ENCODE measurements at regions not wholly inside any gene's neighbourhood (a gene's known extent, or its start where the extent isn't known, plus 50 kb on each side); places are given as distances from the start of the nearest gene placed in this dataset.
"Not testable (repeated sequence)": the region's sequence is repeated elsewhere in the genome, so short reads cannot be mapped to it uniquely, and the experiment has no call there.

DNA sequence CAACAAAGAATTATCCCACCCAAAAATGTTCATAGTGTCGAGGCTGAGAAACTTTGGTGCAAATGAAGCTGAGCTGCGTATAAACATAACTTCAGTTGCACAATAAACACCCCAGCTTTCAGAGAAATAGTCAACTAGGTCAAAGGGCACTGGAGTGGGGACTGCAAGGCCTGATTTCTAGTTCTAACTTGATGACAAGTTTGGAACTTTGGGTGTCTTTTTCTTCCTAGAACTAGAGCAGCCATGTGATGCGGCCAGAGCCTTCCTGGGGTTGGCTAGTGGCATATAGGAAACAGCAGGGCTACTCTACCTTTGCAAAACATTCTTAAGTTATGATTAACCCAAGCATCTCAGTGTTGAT is 298.4 kb upstream of the AMIGO2 start:
- DNase-seq (ENCODE audit: low read depth in 2 of 2, low spot score in 1 of 2) = no peak

DNA sequence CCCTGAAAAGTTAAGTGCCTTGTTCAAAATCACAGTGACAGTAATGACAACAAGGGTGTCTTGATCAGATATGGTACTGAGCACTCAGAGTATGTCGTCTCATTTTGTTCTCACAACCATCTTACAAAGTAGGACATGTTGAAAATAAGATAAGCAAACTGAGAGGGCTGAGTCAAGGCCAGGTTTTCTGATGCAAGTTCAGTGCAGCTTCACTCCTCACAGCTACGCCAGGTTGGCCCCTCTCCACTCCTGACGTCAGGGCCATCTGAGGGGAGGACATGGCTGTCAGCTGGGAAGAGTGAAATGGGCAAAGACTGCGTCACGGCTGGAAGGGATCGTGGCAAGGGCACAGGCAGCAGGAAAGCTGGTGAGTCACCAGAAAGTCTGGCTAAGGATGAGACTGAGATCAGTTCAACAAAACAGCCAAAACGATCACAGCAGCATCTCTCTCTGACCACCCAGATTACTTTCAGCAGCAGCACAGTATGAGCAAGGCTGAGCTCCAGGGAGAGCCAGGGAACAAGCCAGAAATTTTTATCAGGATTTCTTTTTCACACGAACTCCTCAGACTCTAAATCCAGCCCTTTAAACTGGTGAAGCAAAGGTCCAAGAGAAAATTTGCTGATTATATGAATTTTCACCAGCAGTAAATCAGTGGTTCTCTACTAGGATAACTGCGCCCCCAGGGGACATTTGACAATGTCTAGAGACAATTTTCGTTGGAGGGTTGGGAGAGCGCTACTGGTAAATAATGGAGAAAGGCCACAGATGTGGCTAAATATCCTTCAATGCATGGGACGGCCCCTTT is 297.9 kb upstream of the AMIGO2 start:
- no peak for DNase-seq (ENCODE audit: low read depth in 2 of 2, low spot score in 1 of 2)

DNA sequence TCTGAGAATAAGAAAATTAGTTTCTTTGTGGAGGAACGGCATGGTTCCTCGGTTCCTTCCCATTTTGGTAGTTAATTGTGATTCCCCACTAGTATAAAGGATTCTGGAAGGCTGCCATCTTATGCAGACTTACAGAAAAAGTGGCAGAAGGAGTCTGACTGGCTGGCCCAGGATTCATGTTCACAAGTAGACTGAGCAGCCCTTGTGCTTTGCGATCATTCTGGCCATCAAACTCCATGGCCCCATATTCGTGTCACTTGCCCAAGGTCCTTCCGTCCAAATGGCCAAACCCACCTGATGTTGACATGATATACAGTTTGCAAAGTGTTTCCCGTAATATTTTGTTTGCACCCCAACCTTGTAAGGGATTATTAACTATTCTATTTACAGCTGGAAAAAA is 297.2 kb upstream of the AMIGO2 start:
- no peak for DNase-seq (ENCODE audit: low read depth in 2 of 2, low spot score in 1 of 2)

DNA sequence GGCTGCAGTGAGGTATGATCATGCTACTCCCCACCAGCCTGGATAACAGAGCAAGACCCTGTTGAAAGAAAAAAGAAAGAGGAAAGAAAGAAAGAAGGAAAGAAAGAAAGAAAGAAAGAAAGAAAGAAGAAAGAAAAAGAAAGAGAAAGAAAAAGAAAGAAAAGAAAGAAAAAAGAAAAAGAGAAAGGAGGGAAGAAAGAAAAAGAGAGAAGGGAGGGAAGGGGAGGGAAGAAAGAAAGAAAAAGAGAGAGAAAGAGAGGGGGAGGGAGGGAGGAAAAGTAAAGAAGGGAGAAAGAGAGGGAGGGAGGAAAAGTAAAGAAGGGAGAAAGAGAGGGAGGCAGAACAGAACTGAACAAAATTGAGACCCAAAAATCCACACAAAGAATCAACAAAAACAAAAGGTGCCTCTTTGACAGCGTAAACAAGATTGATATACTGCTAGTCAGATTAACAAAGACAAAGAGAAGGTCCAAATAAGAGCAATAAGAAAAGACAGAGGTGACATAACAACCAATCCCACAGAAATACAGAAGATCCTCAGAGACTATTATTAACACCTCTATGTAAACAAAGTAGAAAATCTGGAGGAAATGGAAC is 293.9 kb upstream of the AMIGO2 start:
- no peak for DNase-seq (ENCODE audit: low read depth in 2 of 2, low spot score in 1 of 2)

DNA sequence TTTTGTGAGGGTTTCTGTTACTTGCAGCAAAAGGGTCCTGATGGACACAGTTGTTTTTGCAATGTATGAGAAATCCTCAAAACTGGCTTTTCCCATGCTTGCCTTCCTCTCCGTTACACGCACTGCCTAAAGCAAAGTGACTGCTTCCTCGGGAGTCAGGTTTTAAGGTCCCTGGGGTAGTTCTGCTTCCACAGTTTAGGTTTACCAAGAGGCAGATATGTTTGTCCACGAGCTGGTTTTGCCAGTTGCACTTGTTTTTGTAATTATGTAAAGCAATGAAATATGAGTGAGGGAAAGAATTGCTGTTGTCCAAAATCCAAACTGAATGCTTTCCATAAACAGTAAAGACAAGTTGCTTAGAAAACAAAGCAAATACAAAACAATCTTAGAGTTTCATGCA is 290.7 kb upstream of the AMIGO2 start:
- DNase-seq (ENCODE audit: low read depth in 2 of 2, low spot score in 1 of 2) = no peak

DNA sequence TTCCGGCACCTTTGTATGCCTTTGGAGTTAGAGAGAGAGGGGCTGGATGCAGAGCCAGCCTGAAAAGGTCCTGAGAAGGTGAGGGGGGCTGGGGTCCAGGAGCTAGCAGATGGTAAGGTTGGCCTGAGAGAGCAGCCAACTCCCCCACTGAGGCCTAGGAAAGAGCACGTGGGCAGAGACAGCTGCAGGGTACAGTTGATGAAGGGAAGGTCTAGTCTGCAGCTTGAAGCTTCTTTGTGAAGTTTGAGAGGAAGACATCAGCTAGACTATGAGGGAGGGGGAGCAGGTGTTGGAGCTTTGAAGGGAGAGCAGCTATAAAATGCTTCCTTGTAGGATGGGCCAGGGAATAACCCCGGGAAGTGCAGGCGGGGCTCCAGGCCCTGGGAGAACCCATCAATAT is 289.3 kb upstream of the AMIGO2 start:
- DNase-seq (ENCODE audit: low read depth in 2 of 2, low spot score in 1 of 2) = no peak

DNA sequence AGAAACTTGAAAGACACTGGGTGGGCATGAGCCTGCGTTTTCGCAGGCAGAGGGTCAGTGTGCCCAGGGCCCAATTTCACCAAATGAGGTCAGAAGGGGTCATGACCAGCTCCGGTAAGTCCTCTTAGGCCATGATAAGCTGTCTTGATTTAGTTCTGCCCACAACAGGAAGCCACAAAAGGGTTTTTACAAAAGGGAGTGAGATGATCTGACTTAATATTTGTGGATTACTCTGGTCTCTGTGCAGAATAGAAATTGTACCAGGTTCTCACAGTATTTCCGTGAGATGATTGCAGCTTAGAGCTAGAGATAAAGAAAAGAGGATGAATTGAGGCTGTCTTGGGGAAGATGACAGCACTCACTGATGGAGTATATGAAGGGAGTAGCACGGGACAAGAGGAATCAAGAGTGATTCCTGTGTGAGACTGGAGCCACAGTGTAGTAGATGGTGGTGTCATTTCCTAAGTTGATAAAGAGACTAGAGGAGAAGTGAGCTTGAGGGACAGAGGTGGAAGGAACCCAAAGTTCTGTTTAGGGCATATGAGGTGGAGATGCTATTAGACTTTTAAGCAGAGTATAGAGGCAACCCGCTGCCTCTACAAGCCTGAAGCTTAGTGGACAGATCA is 288.3 kb upstream of the AMIGO2 start:
- no peak for DNase-seq (ENCODE audit: low read depth in 2 of 2, low spot score in 1 of 2)

DNA sequence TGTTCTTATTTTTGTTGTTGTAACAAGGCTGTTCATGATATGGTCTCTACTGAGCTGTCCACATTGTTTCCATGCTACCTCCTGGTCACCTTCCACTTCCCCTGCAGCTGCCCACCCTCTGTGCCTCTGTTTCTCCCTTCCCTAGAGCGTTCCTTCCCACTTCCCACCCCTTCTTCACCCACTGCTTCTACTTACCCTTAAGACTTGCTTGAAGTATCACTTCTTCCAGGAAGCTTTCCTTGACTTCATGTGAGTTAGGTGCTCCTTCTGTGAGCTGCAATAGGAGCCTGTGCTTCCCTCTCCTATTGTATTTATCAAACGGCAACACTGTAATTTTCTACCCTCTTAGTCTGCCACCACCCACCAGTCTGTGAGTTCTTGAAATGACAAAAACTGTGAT is 286.8 kb upstream of the AMIGO2 start:
- no peak for DNase-seq (ENCODE audit: low read depth in 2 of 2, low spot score in 1 of 2)

DNA sequence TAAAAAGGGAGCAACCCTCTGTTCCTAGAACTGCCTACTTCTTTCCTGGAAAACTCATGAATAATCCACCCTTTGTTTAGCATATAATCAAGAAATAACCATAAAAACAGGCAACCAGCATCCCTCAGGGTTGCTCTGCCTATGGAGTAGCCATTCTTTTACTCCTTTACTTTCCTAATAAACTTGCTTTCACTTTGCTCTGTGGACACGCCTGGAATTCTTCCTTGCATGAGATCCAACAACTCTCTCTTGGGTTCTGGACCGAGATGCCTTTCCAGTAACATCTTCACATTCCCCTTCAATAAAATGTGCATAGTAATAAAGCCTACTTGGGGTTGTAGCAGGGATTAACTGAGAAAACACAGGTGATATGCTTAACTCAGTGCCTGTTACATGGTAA is 286.4 kb upstream of the AMIGO2 start:
- no peak for DNase-seq (ENCODE audit: low read depth in 2 of 2, low spot score in 1 of 2)

DNA sequence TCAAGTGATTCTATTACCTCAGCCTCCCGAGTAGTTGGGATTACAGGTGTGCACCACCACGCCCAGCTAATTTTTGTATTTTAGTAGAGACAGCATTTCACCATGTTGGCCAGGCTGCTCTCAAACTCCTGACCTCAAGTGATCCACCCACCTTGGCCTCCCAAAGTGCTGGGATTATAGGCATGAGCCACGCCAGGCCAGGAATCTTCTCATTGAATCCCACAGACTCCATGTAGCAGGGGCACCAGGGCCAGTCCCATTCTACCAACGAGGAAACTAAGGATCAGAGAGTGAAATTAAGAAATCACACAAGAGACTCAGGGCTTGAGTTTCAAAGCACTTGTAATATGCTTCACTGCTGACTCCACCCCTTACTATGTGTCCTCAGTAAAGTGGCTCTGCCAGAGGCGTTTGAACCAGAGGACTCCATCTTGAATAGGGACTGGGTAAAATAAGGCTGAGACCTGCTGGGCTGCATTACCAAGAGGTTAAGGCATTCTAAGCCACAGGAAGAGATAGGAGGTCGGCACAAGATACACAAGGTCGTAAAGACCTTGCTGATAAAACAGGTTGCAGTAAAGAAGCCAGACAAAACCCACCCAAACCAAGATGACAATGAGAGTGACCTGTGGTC is 285.8 kb upstream of the AMIGO2 start:
- not testable (repeated sequence) for DNase-seq (ENCODE audit: low read depth in 2 of 2, low spot score in 1 of 2)

DNA sequence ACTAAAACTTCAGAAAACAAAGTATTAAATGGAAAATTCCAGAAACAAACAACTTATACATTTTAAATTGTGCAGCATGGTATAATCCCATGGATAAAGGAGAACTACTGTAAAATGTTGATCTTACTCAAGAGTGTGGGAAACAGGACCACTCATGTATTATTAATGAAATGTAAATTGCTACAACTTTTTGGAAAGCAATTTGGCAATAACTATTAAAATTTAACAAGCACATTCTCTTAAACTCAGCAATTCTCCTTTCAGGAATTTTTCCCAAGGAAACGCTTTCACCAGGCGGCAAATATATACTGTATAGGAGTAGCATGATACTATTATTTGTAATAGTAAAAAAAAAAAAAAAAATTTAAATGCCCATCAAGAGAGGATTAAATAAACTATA is 284.5 kb upstream of the AMIGO2 start:
- no peak for DNase-seq (ENCODE audit: low read depth in 2 of 2, low spot score in 1 of 2)

DNA sequence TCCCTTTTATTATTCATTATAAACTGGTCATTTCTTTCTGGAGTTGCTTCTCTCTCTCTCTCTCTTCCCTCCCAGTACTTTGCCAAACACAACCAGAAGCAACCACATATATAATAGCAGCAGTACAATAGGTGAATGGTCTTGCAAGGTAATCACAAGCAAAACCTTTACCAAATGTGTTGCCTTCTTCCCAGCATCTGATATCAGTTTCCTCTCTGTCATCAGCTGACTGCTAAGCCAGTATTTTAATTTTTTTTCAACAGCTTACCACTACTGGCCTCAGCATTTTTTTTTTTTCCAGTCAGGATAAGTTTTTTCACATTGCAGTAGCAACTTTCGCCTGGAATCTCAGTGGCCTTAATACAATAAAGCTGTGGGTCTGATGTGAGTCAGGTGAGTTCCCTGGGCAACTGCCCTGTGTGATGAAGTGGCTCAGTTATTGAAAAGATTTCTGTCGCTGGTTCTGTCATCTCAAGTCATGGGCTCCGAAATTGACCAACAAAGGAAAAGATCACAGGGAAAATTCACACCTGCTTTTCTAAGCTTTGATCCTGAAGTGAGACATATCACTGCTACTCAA is 282.5 kb upstream of the AMIGO2 start:
- DNase-seq (ENCODE audit: low read depth in 2 of 2, low spot score in 1 of 2) = no peak

DNA sequence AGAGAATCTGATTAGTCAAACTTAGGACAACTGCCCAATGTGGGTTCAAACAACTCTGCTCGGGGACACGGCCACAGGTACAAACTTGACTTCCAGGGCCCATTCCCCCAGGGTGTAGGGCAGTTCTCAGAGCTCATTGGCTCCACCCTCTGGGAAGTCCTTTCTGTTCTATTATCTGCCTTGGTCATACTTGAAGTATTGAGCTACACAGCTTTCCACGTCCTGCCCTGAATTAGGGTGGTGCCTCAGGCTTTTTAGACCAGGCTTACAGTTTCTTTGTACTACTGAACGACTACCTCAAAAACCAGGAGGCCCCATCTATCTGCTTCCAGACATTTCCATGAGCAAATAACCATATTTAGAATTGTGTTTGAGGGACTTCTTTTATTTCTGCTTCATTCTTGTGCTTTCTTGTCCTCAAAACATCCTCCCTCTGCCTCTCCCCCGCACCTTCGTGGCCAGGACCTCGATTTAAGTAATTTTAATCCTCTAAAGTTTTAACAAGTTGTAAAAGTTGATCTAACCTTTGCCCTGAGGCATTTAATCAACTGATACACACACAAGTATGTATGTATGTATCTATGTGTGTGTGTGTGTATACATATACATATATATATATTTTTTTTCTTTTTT is 281.7 kb upstream of the AMIGO2 start:
- DNase-seq (ENCODE audit: low read depth in 2 of 2, low spot score in 1 of 2) = peak in 1 of 2 donors; percentile 9

DNA sequence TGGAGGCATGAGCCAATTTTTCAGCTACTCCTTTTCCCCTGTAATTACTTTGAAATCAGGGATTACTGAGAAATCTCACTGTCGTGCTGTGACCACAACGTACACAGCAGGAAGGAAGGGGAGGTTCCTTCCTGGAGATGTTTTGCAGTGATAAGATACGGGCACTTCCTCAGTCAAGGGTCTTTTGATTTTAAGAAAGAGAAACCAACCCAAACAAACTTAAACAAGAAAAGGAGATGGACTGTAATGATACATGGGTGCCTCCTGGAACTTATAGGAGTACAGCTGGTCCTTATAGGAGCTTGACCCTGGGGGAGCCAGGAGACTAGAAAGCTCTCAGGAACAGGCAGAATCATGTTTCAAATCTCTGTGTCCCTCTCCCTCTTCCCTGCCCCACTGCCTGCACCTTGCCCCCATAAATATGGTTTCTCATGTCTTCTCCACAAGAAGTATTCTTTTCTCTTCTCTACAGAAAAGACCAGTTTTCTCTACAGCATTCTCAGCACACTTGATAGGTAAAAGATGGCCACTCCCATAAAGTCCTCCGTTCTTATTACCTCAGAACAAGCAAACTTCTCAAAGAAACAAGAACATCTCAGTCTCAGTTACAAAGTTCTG is 281.1 kb upstream of the AMIGO2 start:
- DNase-seq (ENCODE audit: low read depth in 2 of 2, low spot score in 1 of 2) = peak in 1 of 2 donors; percentile 10

DNA sequence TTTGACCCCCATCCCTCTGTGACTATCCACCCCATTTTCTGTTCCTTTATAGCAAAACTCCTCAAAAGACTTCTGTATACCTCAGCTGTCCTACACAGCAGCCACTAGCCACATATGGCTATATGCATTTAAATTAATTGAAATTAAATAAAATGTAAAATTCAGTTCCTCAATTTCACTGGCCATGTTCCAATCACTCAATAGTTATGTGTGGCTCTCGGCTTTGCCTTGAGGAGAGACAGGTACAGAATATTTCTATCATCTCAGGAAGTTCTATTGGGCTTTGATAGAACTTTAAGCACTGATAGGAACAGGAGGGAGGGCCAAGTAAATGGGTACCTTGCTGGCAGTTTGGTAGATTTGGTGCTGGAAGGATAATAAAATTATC is 280.3 kb upstream of the AMIGO2 start:
- no peak for DNase-seq (ENCODE audit: low read depth in 2 of 2, low spot score in 1 of 2)

DNA sequence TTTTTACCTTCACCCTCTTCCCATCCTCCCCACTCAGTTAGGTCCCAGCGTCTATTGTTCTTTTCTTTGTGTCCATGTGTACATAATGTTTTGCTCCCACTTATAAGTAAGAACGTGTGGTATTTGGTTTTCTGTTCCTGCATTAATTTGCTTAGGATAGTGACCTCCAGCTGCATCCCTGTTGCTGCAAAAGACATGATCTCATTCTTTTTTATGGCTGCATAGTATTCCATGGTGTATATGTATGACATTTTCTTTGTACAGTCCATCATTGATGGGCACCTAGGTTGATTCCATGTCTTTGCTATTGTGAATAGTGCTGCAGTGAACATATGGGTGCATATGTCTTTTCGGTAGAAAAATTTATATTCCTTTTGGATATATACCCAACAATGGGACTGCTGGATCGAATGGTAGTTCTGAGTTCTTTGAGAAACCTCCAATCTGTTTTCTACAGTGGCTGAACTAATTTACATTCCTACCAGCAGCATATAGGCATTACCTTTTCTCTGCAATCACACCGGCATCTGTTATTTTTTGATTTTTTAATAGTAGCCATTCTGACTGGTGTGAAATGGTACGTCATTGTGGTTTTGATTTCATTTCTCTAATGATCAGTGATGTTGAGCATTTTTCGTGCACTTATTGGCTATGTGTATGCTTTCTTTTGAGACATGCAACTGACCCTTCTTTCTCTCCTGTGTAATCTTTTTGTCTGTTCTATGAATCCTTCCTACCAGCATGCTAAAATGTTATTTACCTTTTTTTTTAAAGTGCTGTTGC is 279.7 kb upstream of the AMIGO2 start:
- DNase-seq (ENCODE audit: low read depth in 2 of 2, low spot score in 1 of 2) = no peak

DNA sequence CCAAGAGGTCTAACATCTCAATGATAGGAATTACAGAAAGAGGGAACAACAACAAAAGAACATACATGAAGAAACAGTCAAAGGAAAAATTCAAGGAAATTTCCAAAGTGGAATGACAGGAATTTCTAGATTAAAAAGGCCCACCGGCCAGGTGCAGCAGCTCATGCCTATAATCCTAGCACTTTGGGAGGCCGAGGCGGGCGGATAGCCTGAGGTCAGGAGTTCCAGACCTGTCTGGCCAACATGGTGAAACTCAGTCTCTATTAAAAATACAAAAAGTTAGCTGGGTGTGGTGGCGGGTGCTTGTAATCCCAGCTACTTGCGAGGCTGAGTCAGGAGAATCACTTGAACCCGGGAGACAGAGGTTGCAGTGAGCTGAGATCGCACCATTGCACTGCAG is 277.2 kb upstream of the AMIGO2 start:
- not testable (repeated sequence) for DNase-seq (ENCODE audit: low read depth in 2 of 2, low spot score in 1 of 2)

DNA sequence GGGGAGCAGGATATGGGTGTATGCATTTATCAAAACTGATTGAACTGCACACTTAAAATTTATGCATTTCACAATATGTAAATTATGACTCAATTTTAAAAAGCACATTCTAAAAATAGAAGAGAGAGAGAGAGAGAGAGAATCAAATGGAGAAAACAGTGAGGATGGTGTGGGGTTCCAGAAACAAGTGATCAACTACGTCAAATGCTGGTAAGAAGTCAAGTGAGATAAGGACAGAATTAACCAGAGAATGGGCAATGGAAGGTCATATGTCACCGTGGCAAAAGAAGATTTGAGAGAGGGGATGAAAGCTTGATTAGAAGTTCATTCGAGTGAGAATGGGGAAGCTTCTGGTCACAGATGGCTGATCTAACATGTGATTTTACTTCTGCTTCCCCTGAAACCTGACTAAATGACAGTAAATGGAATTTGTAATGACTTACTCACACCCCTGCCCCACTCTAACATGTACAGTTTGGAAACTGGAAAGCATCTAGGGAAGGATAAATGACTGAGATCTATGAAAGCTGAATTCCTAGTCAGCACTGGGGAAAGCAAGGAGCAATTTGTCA is 276.5 kb upstream of the AMIGO2 start:
- no peak for DNase-seq (ENCODE audit: low read depth in 2 of 2, low spot score in 1 of 2)

DNA sequence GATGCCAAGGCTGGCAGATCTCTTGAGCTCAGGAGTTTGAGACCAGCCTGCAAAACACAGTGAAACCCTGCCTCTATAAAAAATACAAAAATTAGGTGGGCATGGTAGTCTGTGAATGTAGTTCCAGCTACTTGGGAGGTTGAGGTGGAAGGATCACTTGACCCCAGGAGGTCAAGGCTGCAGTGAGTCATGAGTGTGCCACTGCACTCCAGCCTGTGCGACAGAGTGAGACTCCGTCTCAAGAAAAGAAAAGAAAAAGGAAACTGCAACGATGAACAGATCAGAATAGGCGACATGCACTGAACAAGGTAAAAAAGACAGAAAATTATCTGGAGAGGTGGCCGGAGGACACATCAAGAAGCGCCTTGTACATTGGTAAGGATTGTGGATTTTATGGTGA is 273.7 kb upstream of the AMIGO2 start:
- no peak for DNase-seq (ENCODE audit: low read depth in 2 of 2, low spot score in 1 of 2)

DNA sequence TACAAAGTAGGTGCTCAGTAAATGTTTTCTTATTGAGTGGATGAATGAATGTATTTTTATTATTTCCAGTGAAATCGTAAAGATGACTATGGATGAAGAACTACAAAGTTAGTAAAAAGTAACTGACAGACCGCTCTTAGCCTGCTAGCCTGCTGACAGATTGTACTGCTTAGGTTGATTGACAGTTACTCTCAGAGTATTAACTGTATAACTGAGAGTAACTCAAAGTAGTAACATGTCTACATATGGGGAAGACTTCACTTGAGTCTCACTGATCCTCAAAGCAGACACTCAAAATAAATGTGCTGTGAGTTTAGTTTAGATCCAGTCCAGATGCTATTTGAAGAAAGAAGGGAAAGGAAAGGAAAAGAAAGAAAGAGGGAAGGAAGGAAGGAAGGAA is 272.3 kb upstream of the AMIGO2 start:
- no peak for DNase-seq (ENCODE audit: low read depth in 2 of 2, low spot score in 1 of 2)
